ENCODE measurements at regions not wholly inside any gene's neighbourhood (a gene's known extent, or its start where the extent isn't known, plus 50 kb on each side); places are given as distances from the start of the nearest gene placed in this dataset.

DNA sequence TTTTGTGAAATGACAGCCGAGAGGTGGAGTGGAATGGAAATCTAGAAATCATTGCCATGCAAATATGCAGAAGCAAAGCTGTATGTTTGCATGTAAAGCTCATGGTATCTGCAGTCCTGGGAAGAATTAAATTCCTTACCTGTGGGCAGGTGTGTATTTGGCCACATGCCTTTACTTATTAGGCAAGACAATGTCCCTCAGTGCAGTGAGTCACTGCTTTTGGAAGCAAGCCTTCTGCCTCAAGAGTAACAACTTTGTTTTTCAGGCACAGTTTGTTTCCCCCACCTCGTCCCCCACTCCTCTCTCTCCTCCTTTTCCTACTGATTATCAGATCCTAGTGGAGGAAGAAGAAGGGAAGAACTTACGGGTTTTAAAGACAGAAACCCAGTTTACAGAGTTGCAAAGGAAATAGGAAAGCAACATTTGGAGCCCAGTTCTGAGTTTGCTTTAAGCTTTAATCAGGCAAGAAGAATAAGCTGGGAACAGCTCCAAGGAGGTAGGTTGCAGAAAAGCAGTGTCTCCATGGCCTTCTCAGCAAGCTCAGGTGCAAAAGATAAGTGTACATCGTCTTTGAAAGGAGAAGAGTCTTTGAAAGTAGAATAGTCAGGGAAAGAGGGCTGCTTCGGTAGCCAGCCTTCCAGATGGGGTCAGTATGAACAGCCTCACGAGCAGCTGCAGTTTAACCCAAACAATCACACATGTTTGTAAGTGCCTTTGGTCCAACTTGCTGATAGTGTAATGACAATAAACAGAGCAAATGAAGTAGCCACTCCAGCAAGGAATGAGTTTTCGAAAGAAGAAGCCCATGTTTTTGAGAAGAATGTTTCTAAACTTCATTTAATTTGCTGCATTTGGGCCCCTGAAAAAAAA is 190.1 kb downstream of the KLF5 start:
- TF ChIP-seq, protein P1, sequence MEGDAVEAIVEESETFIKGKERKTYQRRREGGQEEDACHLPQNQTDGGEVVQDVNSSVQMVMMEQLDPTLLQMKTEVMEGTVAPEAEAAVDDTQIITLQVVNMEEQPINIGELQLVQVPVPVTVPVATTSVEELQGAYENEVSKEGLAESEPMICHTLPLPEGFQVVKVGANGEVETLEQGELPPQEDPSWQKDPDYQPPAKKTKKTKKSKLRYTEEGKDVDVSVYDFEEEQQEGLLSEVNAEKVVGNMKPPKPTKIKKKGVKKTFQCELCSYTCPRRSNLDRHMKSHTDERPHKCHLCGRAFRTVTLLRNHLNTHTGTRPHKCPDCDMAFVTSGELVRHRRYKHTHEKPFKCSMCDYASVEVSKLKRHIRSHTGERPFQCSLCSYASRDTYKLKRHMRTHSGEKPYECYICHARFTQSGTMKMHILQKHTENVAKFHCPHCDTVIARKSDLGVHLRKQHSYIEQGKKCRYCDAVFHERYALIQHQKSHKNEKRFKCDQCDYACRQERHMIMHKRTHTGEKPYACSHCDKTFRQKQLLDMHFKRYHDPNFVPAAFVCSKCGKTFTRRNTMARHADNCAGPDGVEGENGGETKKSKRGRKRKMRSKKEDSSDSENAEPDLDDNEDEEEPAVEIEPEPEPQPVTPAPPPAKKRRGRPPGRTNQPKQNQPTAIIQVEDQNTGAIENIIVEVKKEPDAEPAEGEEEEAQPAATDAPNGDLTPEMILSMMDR (IDR thresholded peaks at IDR 0.05; ENCODE audit: poor library complexity, severe bottlenecking): no peak
- TF ChIP-seq RAD21 (conservative IDR thresholded peaks at IDR 0.05) (no peak), TAF1 (IDR thresholded peaks at IDR 0.05; ENCODE audit: low read depth) (no peak)

Measured in neural cell (in vitro differentiated cells).